ENCODE measurements at regions not wholly inside any gene's neighbourhood (a gene's known extent, or its start where the extent isn't known, plus 50 kb on each side); places are given as distances from the start of the nearest gene placed in this dataset.
A peak's percentile ranks its signal among the peaks of the same experiment; 100 is the strongest.

GRCh38 chr1:94737124-94737998 is 82.8 kb upstream of the SLC44A3 start:
- Histone ChIP-seq H3K4me3 (ENCODE audit: low read length in 2 of 2) (no peak overlapping the region), H3K4me1 (ENCODE audit: control insufficient read depth in 2 of 2, insufficient read depth in 2 of 2, low read length in 2 of 2) (peaks cover 2 to 16% of the 10 kb centered on the region in 2 donors), H3K9me3 (ENCODE audit: control insufficient read depth in 2 of 2, insufficient read depth in 1 of 2, low read length in 1 of 2) (no peaks in the 10 kb centered on the region), H3K27ac (ENCODE audit: low read depth in 1 of 2, low read length in 1 of 2) (no peak overlapping the region), H3K36me3 (ENCODE audit: control insufficient read depth in 2 of 2, insufficient read depth in 2 of 2, low read length in 1 of 2) (no peaks in the 10 kb centered on the region), H3K27me3 (ENCODE audit: control insufficient read depth in 2 of 2, insufficient read depth in 1 of 2, low read length in 1 of 2) (no peaks in the 10 kb centered on the region)
- DNase-seq (ENCODE audit: low read depth in 6 of 9, low spot score in 9 of 9), result no peak
- 73% methylated on average over 5 of the region's 5 CpGs for WGBS

- Histone ChIP-seq H3K4me1 (ENCODE audit: control insufficient read depth in 2 of 2, insufficient read depth in 2 of 2, low read length in 2 of 2) (peaks cover 2 to 16% of the 10 kb centered on the region in 2 donors), H3K27me3 (ENCODE audit: control insufficient read depth in 2 of 2, insufficient read depth in 1 of 2, low read length in 1 of 2) (no peaks in the 10 kb centered on the region), H3K36me3 (ENCODE audit: control insufficient read depth in 2 of 2, insufficient read depth in 2 of 2, low read length in 1 of 2) (no peaks in the 10 kb centered on the region), H3K4me3 (ENCODE audit: low read length in 2 of 2) (no peak overlapping the region), H3K9me3 (ENCODE audit: control insufficient read depth in 2 of 2, insufficient read depth in 1 of 2, low read length in 1 of 2) (no peaks in the 10 kb centered on the region), H3K27ac (ENCODE audit: low read depth in 1 of 2, low read length in 1 of 2) (no peak overlapping the region)
- WGBS, result 96% methylated on average over 1 of the region's 1 CpG
- DNase-seq (ENCODE audit: low read depth in 6 of 9, low spot score in 9 of 9), result no peak
Measured at GRCh38 chr1:94736549-94736948, 83.6 kb upstream of the SLC44A3 start.

DNA sequence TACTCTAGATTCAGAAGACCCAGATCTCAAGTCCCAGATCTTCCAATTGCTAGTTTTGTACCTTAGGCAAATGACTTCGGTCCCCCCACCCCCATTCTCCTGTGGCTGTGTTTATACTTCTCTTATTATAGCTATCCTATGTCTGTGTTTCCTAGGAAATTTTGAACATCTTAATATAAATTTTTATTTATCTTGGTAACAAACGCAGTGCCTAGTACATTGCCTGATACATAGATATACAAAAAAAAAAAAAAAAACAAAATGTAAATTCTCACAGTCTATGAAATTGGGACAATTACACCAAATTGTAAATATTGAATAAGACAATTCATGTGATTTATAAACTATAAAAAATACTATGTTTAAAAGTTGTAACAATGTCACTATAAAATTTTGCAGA is 84.1 kb upstream of the SLC44A3 start:
- no peaks in the 10 kb centered on the region for H3K27me3 ChIP-seq (ENCODE audit: control insufficient read depth in 2 of 2, insufficient read depth in 1 of 2, low read length in 1 of 2)
- H3K4me1 ChIP-seq (ENCODE audit: control insufficient read depth in 2 of 2, insufficient read depth in 2 of 2, low read length in 2 of 2), result peaks cover 2 to 16% of the 10 kb centered on the region in 2 donors
- H3K4me3 ChIP-seq (ENCODE audit: low read length in 2 of 2), result no peak overlapping the region
- H3K27ac ChIP-seq (ENCODE audit: low read depth in 1 of 2, low read length in 1 of 2), result no peak overlapping the region
- no peaks in the 10 kb centered on the region for H3K36me3 ChIP-seq (ENCODE audit: control insufficient read depth in 2 of 2, insufficient read depth in 2 of 2, low read length in 1 of 2)
- no peak for DNase-seq (ENCODE audit: low read depth in 6 of 9, low spot score in 9 of 9)
- no peaks in the 10 kb centered on the region for H3K9me3 ChIP-seq (ENCODE audit: control insufficient read depth in 2 of 2, insufficient read depth in 1 of 2, low read length in 1 of 2)
- 85% methylated on average over 2 of the region's 2 CpGs for WGBS

DNA sequence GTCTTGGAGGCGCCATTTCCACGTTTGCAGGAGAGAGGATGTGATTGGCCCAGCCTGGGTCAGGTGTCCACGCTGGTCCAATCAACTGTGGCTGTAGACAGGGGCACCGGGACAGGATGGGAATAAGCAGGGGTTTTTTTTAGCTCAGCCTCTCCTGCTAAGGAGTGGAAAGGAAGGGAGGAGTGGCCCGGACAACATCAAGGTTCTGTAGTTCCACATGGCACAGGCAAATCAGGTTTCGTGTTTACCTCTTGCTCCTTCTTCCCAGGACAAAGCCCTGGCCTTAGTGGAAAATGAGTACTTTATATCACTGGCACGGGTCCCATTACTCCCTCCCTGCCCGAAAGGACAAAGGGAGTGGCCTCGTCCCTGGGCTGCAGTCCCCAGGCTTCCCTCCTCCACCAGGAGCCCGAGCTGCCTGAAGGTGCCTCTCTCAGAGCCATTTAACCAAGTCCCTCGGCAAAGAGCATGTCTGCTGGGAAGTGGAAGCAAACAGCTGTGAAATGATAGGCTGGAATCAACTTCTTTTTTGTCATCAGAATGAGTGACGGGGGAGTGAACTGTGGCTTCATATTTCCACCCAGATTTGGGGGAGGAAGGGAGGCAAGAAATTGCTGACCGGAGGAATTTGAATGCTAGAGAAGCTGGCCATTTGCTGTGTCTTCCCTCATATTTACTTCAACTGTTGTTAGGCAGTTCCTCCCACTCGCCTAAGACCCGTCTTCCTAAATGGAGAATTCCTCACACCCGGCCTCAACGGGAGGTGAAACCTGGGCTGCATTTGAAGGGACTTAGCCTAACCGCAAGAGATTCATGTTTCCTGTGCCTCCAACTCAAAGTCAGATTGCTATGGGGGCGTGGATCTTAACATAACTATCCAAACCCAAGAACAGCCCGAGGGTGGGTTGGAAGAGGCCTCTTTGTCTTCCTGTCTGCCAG is 84.9 kb upstream of the SLC44A3 start:
- Histone ChIP-seq H3K36me3 (ENCODE audit: control insufficient read depth in 2 of 2, insufficient read depth in 2 of 2, low read length in 1 of 2) (no peaks in the 10 kb centered on the region), H3K9me3 (ENCODE audit: control insufficient read depth in 2 of 2, insufficient read depth in 1 of 2, low read length in 1 of 2) (no peaks in the 10 kb centered on the region), H3K27me3 (ENCODE audit: control insufficient read depth in 2 of 2, insufficient read depth in 1 of 2, low read length in 1 of 2) (no peaks in the 10 kb centered on the region), H3K4me1 (ENCODE audit: control insufficient read depth in 2 of 2, insufficient read depth in 2 of 2, low read length in 2 of 2) (peaks cover 2 to 16% of the 10 kb centered on the region in 2 donors), H3K4me3 (ENCODE audit: low read length in 2 of 2) (no peak overlapping the region), H3K27ac (ENCODE audit: low read depth in 1 of 2, low read length in 1 of 2) (peak overlapping the region; percentile 44 to 53)
- WGBS, result 57% methylated on average over 20 of the region's 20 CpGs
- peak in 5 of 9 donors; percentile 4 to 56 (median 34) for DNase-seq (ENCODE audit: low read depth in 6 of 9, low spot score in 9 of 9)

DNA sequence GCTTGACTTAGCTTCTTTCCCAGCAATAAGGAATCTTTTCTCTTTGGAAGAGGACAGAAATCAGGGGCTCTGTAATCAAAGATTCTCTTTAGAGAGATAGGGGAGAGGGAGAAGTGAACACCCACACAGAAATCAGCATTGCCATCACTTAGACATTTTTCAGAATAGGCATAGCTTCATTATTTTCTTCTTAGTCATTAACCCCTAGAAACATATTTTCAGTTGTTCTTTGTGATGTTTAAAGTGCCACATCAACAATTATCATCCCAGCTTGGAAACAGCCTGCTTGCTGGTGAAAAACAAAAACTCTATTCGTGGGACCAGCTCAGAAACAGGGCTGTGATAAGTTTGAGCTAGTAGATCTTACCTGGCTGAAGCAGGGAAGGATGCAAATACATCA is 88.3 kb upstream of the SLC44A3 start:
- 89% methylated on average over 1 of the region's 1 CpG for WGBS
- H3K9me3 ChIP-seq (ENCODE audit: control insufficient read depth in 2 of 2, insufficient read depth in 1 of 2, low read length in 1 of 2), result no peaks in the 10 kb centered on the region
- DNase-seq (ENCODE audit: low read depth in 6 of 9, low spot score in 9 of 9), result no peak
- H3K4me3 ChIP-seq (ENCODE audit: low read length in 2 of 2), result no peak overlapping the region
- H3K27ac ChIP-seq (ENCODE audit: low read depth in 1 of 2, low read length in 1 of 2), result no peak overlapping the region
- no peaks in the 10 kb centered on the region for H3K36me3 ChIP-seq (ENCODE audit: control insufficient read depth in 2 of 2, insufficient read depth in 2 of 2, low read length in 1 of 2)
- H3K4me1 ChIP-seq (ENCODE audit: control insufficient read depth in 2 of 2, insufficient read depth in 2 of 2, low read length in 2 of 2), result peaks cover 2 to 12% of the 10 kb centered on the region in 2 donors
- H3K27me3 ChIP-seq (ENCODE audit: control insufficient read depth in 2 of 2, insufficient read depth in 1 of 2, low read length in 1 of 2), result no peaks in the 10 kb centered on the region

GRCh38 chr1:94730450-94730849 is 89.7 kb upstream of the SLC44A3 start:
- no peak overlapping the region for H3K27ac ChIP-seq (ENCODE audit: low read depth in 1 of 2, low read length in 1 of 2)
- no peaks in the 10 kb centered on the region for H3K27me3 ChIP-seq (ENCODE audit: control insufficient read depth in 2 of 2, insufficient read depth in 1 of 2, low read length in 1 of 2)
- H3K9me3 ChIP-seq (ENCODE audit: control insufficient read depth in 2 of 2, insufficient read depth in 1 of 2, low read length in 1 of 2), result no peaks in the 10 kb centered on the region
- no peak overlapping the region for H3K4me3 ChIP-seq (ENCODE audit: low read length in 2 of 2)
- H3K36me3 ChIP-seq (ENCODE audit: control insufficient read depth in 2 of 2, insufficient read depth in 2 of 2, low read length in 1 of 2), result no peaks in the 10 kb centered on the region
- peaks cover 2 to 8% of the 10 kb centered on the region in 2 donors for H3K4me1 ChIP-seq (ENCODE audit: control insufficient read depth in 2 of 2, insufficient read depth in 2 of 2, low read length in 2 of 2)
- no peak for DNase-seq (ENCODE audit: low read depth in 6 of 9, low spot score in 9 of 9)
- WGBS, result 82% methylated on average over 3 of the region's 3 CpGs

DNA sequence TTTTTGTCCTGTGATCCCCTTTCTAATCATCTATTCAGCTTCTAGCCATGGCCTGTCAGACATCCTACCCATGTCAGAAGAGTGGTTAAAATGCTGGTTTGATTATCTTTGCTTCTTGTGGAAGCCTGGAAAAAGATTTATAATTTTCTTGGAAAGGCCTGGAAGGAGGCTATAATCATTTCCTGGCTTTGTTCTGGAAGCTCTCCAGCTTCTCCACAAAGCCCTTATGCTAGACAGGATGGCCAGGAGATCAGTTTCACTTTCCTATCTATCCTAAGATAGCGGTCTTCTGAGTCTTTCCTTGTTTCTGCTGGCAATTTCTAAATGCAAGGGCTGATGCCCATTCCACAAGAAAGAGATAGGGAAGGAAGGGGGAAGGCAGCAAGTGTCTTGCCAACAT is 90.9 kb upstream of the SLC44A3 start:
- H3K4me1 ChIP-seq (ENCODE audit: control insufficient read depth in 2 of 2, insufficient read depth in 2 of 2, low read length in 2 of 2), result no peaks in the 10 kb centered on the region
- no peaks in the 10 kb centered on the region for H3K27me3 ChIP-seq (ENCODE audit: control insufficient read depth in 2 of 2, insufficient read depth in 1 of 2, low read length in 1 of 2)
- H3K9me3 ChIP-seq (ENCODE audit: control insufficient read depth in 2 of 2, insufficient read depth in 1 of 2, low read length in 1 of 2), result no peaks in the 10 kb centered on the region
- no peak overlapping the region for H3K4me3 ChIP-seq (ENCODE audit: low read length in 2 of 2)
- no peaks in the 10 kb centered on the region for H3K36me3 ChIP-seq (ENCODE audit: control insufficient read depth in 2 of 2, insufficient read depth in 2 of 2, low read length in 1 of 2)
- no peak for DNase-seq (ENCODE audit: low read depth in 6 of 9, low spot score in 9 of 9)
- no peak overlapping the region for H3K27ac ChIP-seq (ENCODE audit: low read depth in 1 of 2, low read length in 1 of 2)
- WGBS, result 94% methylated on average over 1 of the region's 1 CpG

DNA sequence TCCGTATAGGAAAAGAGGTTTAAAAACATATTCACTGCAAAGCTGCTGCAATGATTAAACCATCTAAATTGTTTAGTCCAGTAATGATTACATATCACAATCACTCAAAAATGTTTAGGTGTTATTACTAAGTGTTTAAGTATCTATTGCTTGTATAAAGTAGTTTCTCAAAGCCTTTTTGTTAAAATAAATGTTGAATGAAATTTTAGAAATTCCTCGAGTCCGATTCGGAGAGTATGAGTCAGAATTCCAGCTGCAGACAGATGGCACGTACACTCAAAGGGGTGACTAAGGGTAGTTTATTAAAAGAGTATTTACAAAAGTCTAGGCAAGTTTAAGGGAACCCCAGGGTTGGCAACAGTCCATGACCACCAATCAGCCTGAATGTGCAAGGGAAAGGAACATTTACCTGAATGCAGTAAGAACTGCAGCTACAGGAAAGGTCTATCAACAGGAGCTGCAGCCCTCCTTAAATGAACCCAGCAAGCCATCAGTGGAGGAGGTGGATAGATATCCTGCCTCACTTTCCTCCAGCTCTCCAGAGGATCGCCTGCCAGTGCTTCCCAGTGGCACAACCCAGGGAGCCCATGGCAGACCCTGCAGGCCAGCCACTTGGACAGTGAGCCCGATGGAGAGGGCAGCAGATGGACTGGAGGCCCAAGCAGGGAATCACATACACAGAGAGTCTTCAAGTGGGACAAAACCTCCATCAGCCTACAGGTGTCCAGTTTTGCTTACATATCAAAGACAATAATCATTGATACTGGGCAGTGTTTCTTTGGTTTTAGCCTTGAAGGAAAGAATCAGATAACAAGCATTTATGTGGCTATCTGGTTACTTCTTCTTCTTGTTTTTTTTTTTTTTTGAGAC is 92.1 kb upstream of the SLC44A3 start:
- Histone ChIP-seq H3K36me3 (ENCODE audit: control insufficient read depth in 2 of 2, insufficient read depth in 2 of 2, low read length in 1 of 2) (no peaks in the 10 kb centered on the region), H3K27me3 (ENCODE audit: control insufficient read depth in 2 of 2, insufficient read depth in 1 of 2, low read length in 1 of 2) (no peaks in the 10 kb centered on the region), H3K27ac (ENCODE audit: low read depth in 1 of 2, low read length in 1 of 2) (no peak overlapping the region), H3K4me3 (ENCODE audit: low read length in 2 of 2) (no peak overlapping the region), H3K4me1 (ENCODE audit: control insufficient read depth in 2 of 2, insufficient read depth in 2 of 2, low read length in 2 of 2) (no peaks in the 10 kb centered on the region), H3K9me3 (ENCODE audit: control insufficient read depth in 2 of 2, insufficient read depth in 1 of 2, low read length in 1 of 2) (no peaks in the 10 kb centered on the region)
- DNase-seq (ENCODE audit: low read depth in 6 of 9, low spot score in 9 of 9), result no peak
- WGBS, result 87% methylated on average over 7 of the region's 7 CpGs

Measured in thymus (tissue), 11 donors.